Mesenchymal stem cell (in vitro differentiated cells and primary cell): ENCODE measurements at regions not wholly inside any gene's neighbourhood (a gene's known extent, or its start where the extent isn't known, plus 50 kb on each side); places are given as distances from the start of the nearest gene placed in this dataset.

Source experiments
- DNase-seq: peaks from one replicate; pipeline ENCODE4 v3.0.0-alpha.2; 2013
- H2AFZ ChIP-seq: one replicate; pipeline ENCODE4 v1.6.1; 2013; ENCODE audit warnings: low read depth, mild to moderate bottlenecking, control low read depth, inconsistent platforms, low read length, moderate library complexity
- H2AK5ac ChIP-seq: 2 replicates; pipeline ENCODE4 v1.6.1; 2013; ENCODE audit warnings: low read length, moderate library complexity, mild to moderate bottlenecking, inconsistent platforms; ENCODE audit not compliant: severe bottlenecking
- H2BK120ac ChIP-seq: one replicate; pipeline ENCODE4 v1.6.1; 2013; ENCODE audit warnings: low read depth, mild to moderate bottlenecking, inconsistent platforms, low read length, moderate library complexity
- H2BK12ac ChIP-seq, 2 experiments: one replicate each; pipeline ENCODE4 v1.6.1; 2013; ENCODE audit warnings: inconsistent platforms in 2 of 2, low read length in 2 of 2, mild to moderate bottlenecking in 2 of 2, moderate library complexity in 2 of 2, control low read depth in 1 of 2
- H2BK15ac ChIP-seq: one replicate; pipeline ENCODE4 v1.6.1; 2013; ENCODE audit warnings: mild to moderate bottlenecking, low read depth, inconsistent platforms; ENCODE audit not compliant: poor library complexity, severe bottlenecking
- H2BK5ac ChIP-seq: 2 replicates; pipeline ENCODE4 v1.6.1; 2013; ENCODE audit warnings: low read depth, mild to moderate bottlenecking, low read length, control low read depth, inconsistent platforms; ENCODE audit not compliant: poor library complexity, severe bottlenecking
- H3K14ac ChIP-seq, 2 experiments: one replicate each; pipeline ENCODE4 v1.6.1; 2013; ENCODE audit warnings: inconsistent platforms in 2 of 2, low read length in 2 of 2, control low read depth in 1 of 2, mild to moderate bottlenecking in 1 of 2, moderate library complexity in 1 of 2
- H3K18ac ChIP-seq, 2 experiments: one replicate each; pipeline ENCODE4 v1.6.1; 2013; ENCODE audit warnings: inconsistent platforms in 2 of 2, low read length in 2 of 2, control low read depth in 1 of 2, low read depth in 1 of 2, mild to moderate bottlenecking in 1 of 2
- H3K23ac ChIP-seq, 2 experiments: one replicate each; pipeline ENCODE4 v1.6.1; 2013; ENCODE audit warnings: inconsistent platforms in 2 of 2, low read length in 2 of 2, mild to moderate bottlenecking in 2 of 2, moderate library complexity in 2 of 2, control low read depth in 1 of 2
- H3K27ac ChIP-seq: 2 replicates; pipeline ENCODE4 v1.5.1; 2013; ENCODE audit warnings: mild to moderate bottlenecking, moderate library complexity, low read length, control low read depth, inconsistent platforms; ENCODE audit not compliant: poor library complexity, severe bottlenecking
- H3K27me3 ChIP-seq, 2 experiments: 2 replicates each; pipeline versions ENCODE4 v1.6.1 to v1.7.0; 2013; ENCODE audit warnings: low read length in 2 of 2, mild to moderate bottlenecking in 2 of 2, moderate library complexity in 2 of 2, control low read depth in 1 of 2, inconsistent platforms in 1 of 2; ENCODE audit not compliant: control insufficient read depth in 1 of 2, insufficient read depth in 1 of 2
- H3K36me3 ChIP-seq, 2 experiments: 2 replicates each; pipeline versions ENCODE4 v1.6.1 to v1.7.0; 2013; ENCODE audit warnings: low read length in 2 of 2, control low read depth in 1 of 2, inconsistent platforms in 1 of 2, low read depth in 1 of 2, mild to moderate bottlenecking in 1 of 2; ENCODE audit not compliant: insufficient read depth in 2 of 2, control insufficient read depth in 1 of 2
- H3K4ac ChIP-seq, 2 experiments: one replicate each; pipeline ENCODE4 v1.6.1; 2013; ENCODE audit warnings: inconsistent platforms in 2 of 2, low read length in 2 of 2, mild to moderate bottlenecking in 2 of 2, moderate library complexity in 2 of 2, control low read depth in 1 of 2, low read depth in 1 of 2
- H3K4me1 ChIP-seq: 2 replicates; pipeline ENCODE4 v1.6.1; 2013; ENCODE audit warnings: low read depth, low read length, control low read depth; ENCODE audit not compliant: control insufficient read depth, insufficient read depth
- H3K4me2 ChIP-seq: 2 replicates; pipeline ENCODE4 v1.6.1; 2013; ENCODE audit warnings: low read length, mild to moderate bottlenecking, inconsistent platforms; ENCODE audit not compliant: poor library complexity, severe bottlenecking
- H3K4me3 ChIP-seq, 2 experiments: 2 replicates each; pipeline versions ENCODE4 v1.5.1 to v1.7.0; 2013; ENCODE audit warnings: low read length in 2 of 2, mild to moderate bottlenecking in 2 of 2, control low read depth in 1 of 2, low read depth in 1 of 2; ENCODE audit not compliant: insufficient read depth in 1 of 2
- H3K79me1 ChIP-seq: replicated peaks from 2 replicates; pipeline ENCODE4 v1.6.1; 2013; ENCODE audit warnings: mild to moderate bottlenecking, control low read depth, low read length, inconsistent platforms; ENCODE audit not compliant: poor library complexity, severe bottlenecking
- H3K9ac ChIP-seq: 2 replicates; pipeline ENCODE4 v1.7.0; 2013; ENCODE audit warnings: mild to moderate bottlenecking, low read length, moderate library complexity
- H3K9me3 ChIP-seq: 2 replicates; pipeline ENCODE4 v1.7.0; 2013; ENCODE audit warnings: mild to moderate bottlenecking, low read length; ENCODE audit not compliant: control insufficient read depth
- H4K8ac ChIP-seq: one replicate; pipeline ENCODE4 v1.6.1; 2013; ENCODE audit warnings: inconsistent platforms, mild to moderate bottlenecking, low read length, moderate library complexity
- H4K91ac ChIP-seq: one replicate; pipeline ENCODE4 v1.6.1; 2013; ENCODE audit warnings: mild to moderate bottlenecking, low read length, inconsistent platforms
- WGBS: methylation state at CpG from one replicate; pipeline ENCODE4 v1.1.7; 2013; ENCODE audit warnings: mixed read lengths; 5-methylcytosine and 5-hydroxymethylcytosine counted together

- Histone ChIP-seq H4K8ac (no peak overlapping the region), H3K9ac (no peak overlapping the region), H2BK12ac (no peak overlapping the region), H2AFZ (no peak overlapping the region), H3K27ac (no peak overlapping the region), H3K4me3 (no peak overlapping the region), H3K4me1 (no peaks in the 10 kb centered on the region), H3K4me2 (no peak overlapping the region), H3K18ac (no peak overlapping the region), H3K14ac (no peak overlapping the region), H3K27me3 (peaks cover 10 to 30% of the 10 kb centered on the region in 2 experiments), H2AK5ac (no peak overlapping the region), H3K9me3 (no peaks in the 10 kb centered on the region), H2BK120ac (no peak overlapping the region), H3K79me1 (no peaks in the 10 kb centered on the region), H3K36me3 (no peaks in the 10 kb centered on the region), H2BK15ac (no peak overlapping the region), H2BK5ac (no peak overlapping the region), H3K23ac (no peak overlapping the region), H3K4ac (no peak overlapping the region), H4K91ac (no peak overlapping the region)
- 76% methylated on average over 2 of the region's 2 CpGs for WGBS
- DNase-seq = no peak
Measured at GRCh38 chr1:90107990-90108389, 113.1 kb downstream of the ZNF326 start.

GRCh38 chr1:90106311-90106710 lies 111.4 kb downstream of the ZNF326 start:
- Histone ChIP-seq H3K9me3 (no peaks in the 10 kb centered on the region), H4K8ac (no peak overlapping the region)

GRCh38 chr1:90104941-90105538 lies 110.1 kb downstream of the ZNF326 start:
- Histone ChIP-seq H3K79me1 (no peaks in the 10 kb centered on the region), H3K14ac (no peak overlapping the region), H3K36me3 (no peaks in the 10 kb centered on the region), H2BK5ac (no peak overlapping the region), H2AFZ (no peak overlapping the region), H4K8ac (no peak overlapping the region), H3K27me3 (peaks cover 10 to 30% of the 10 kb centered on the region in 2 experiments), H2BK15ac (no peak overlapping the region), H2BK120ac (no peak overlapping the region), H3K18ac (no peak overlapping the region), H3K9ac (no peak overlapping the region), H3K23ac (no peak overlapping the region), H3K27ac (no peak overlapping the region), H4K91ac (no peak overlapping the region), H2BK12ac (no peak overlapping the region), H3K4ac (no peak overlapping the region), H3K4me3 (no peak overlapping the region), H2AK5ac (no peak overlapping the region), H3K4me2 (no peak overlapping the region), H3K9me3 (no peaks in the 10 kb centered on the region), H3K4me1 (no peaks in the 10 kb centered on the region)
- 83% methylated on average over 15 of the region's 15 CpGs for WGBS
- DNase-seq = no peak

More at GRCh38 chr1:90106311-90106710, 111.4 kb downstream of the ZNF326 start:
- no peak overlapping the region for H3K9ac ChIP-seq
- no peak overlapping the region for H4K91ac ChIP-seq
- no peak overlapping the region for H3K23ac ChIP-seq
- 92% methylated on average over 2 of the region's 4 CpGs for WGBS
- H2BK12ac ChIP-seq = no peak overlapping the region
- no peak overlapping the region for H3K14ac ChIP-seq
- no peak overlapping the region for H2BK15ac ChIP-seq
- H3K18ac ChIP-seq = no peak overlapping the region
- H2AFZ ChIP-seq = no peak overlapping the region
- no peak for DNase-seq
- no peak overlapping the region for H2AK5ac ChIP-seq
- H3K4me1 ChIP-seq = no peaks in the 10 kb centered on the region
- peaks cover 10 to 30% of the 10 kb centered on the region in 2 experiments for H3K27me3 ChIP-seq
- no peaks in the 10 kb centered on the region for H3K36me3 ChIP-seq
- H3K79me1 ChIP-seq = no peaks in the 10 kb centered on the region
- no peak overlapping the region for H3K4me3 ChIP-seq
- H2BK5ac ChIP-seq = no peak overlapping the region
- no peak overlapping the region for H3K4ac ChIP-seq
- no peak overlapping the region for H3K27ac ChIP-seq
- no peak overlapping the region for H3K4me2 ChIP-seq
- no peak overlapping the region for H2BK120ac ChIP-seq

- 92% methylated on average over 4 of the region's 4 CpGs for WGBS
- no peak for DNase-seq
- H4K8ac ChIP-seq = no peak overlapping the region
Measured at GRCh38 chr1:90100566-90100965, 105.7 kb downstream of the ZNF326 start.

More at GRCh38 chr1:90100566-90100965, 105.7 kb downstream of the ZNF326 start:
- H2AFZ ChIP-seq = no peak overlapping the region
- H2AK5ac ChIP-seq = no peak overlapping the region
- H2BK5ac ChIP-seq = no peak overlapping the region
- H3K14ac ChIP-seq = no peak overlapping the region
- H2BK120ac ChIP-seq = no peak overlapping the region
- no peak overlapping the region for H2BK15ac ChIP-seq
- H3K27me3 ChIP-seq = peaks cover 5 to 9% of the 10 kb centered on the region in 2 experiments
- H2BK12ac ChIP-seq = no peak overlapping the region
- no peaks in the 10 kb centered on the region for H3K79me1 ChIP-seq
- no peak overlapping the region for H3K23ac ChIP-seq
- H4K91ac ChIP-seq = no peak overlapping the region
- no peak overlapping the region for H3K18ac ChIP-seq
- no peak overlapping the region for H3K9ac ChIP-seq
- no peak overlapping the region for H3K4me2 ChIP-seq
- H3K27ac ChIP-seq = no peak overlapping the region
- no peak overlapping the region for H3K4ac ChIP-seq
- H3K4me3 ChIP-seq = no peak overlapping the region
- H3K9me3 ChIP-seq = peaks cover 6% of the 10 kb centered on the region
- H3K36me3 ChIP-seq = no peaks in the 10 kb centered on the region
- no peaks in the 10 kb centered on the region for H3K4me1 ChIP-seq
